ENCODE measurements at regions not wholly inside any gene's neighbourhood (a gene's known extent, or its start where the extent isn't known, plus 50 kb on each side); places are given as distances from the start of the nearest gene placed in this dataset.

- H3K9me3 Mint-ChIP-seq = peaks cover 5 to 7% (median 5%) of the 10 kb centered on the region in 3 donors
- no peak overlapping the region for H3K27ac Mint-ChIP-seq
- H3K4me3 Mint-ChIP-seq = no peak overlapping the region
- peaks cover 16% of the 10 kb centered on the region for H3K27me3 Mint-ChIP-seq
- H3K4me1 Mint-ChIP-seq = peaks cover 13 to 22% (median 14%) of the 10 kb centered on the region in 3 donors
- no peaks in the 10 kb centered on the region for H3K36me3 Mint-ChIP-seq
Measured at GRCh38 chr22:48103126-48103875, 1340.9 kb downstream of the TBC1D22A start.

GRCh38 chr22:48102581-48102980 lies 1340.1 kb downstream of the TBC1D22A start:
- H3K27ac Mint-ChIP-seq = no peak overlapping the region
- peaks cover 16% of the 10 kb centered on the region for H3K27me3 Mint-ChIP-seq
- H3K36me3 Mint-ChIP-seq = no peaks in the 10 kb centered on the region
- peaks cover 4 to 7% (median 4%) of the 10 kb centered on the region in 3 donors for H3K9me3 Mint-ChIP-seq
- peaks cover 20 to 29% (median 21%) of the 10 kb centered on the region in 3 donors for H3K4me1 Mint-ChIP-seq
- H3K4me3 Mint-ChIP-seq = no peak overlapping the region

- peak overlapping the region in 2 of 4 donors; percentile 7 to 16 for H3K4me3 Mint-ChIP-seq
- H3K36me3 Mint-ChIP-seq = no peaks in the 10 kb centered on the region
Measured at GRCh38 chr22:48101704-48102103, 1339.3 kb downstream of the TBC1D22A start.

GRCh38 chr22:48100685-48101417 lies 1338.4 kb downstream of the TBC1D22A start:
- Mint-ChIP-seq H3K36me3 (no peaks in the 10 kb centered on the region), H3K4me3 (peak overlapping the region in 2 of 4 donors; percentile 16 to 34), H3K9me3 (peaks cover 4 to 7% (median 4%) of the 10 kb centered on the region in 3 donors), H3K27me3 (peaks cover 11% of the 10 kb centered on the region), H3K27ac (peak overlapping the region in 2 of 3 donors; percentile 50 to 71), H3K4me1 (peaks cover 27 to 31% (median 28%) of the 10 kb centered on the region in 3 donors)

More at GRCh38 chr22:48101704-48102103, 1339.3 kb downstream of the TBC1D22A start:
- Mint-ChIP-seq H3K27me3 (peaks cover 16% of the 10 kb centered on the region), H3K27ac (peak overlapping the region in 1 of 3 donors; percentile 50), H3K4me1 (peaks cover 25 to 34% (median 28%) of the 10 kb centered on the region in 3 donors), H3K9me3 (peaks cover 4 to 7% (median 4%) of the 10 kb centered on the region in 3 donors)

GRCh38 chr22:48099671-48100070 lies 1337.2 kb downstream of the TBC1D22A start:
- H3K4me3 Mint-ChIP-seq = peak overlapping the region in 3 of 4 donors; percentile 21 to 72 (median 36)
- H3K27ac Mint-ChIP-seq = peak overlapping the region in 1 of 3 donors; percentile 46
- peaks cover 4 to 7% (median 4%) of the 10 kb centered on the region in 3 donors for H3K9me3 Mint-ChIP-seq
- H3K27me3 Mint-ChIP-seq = peaks cover 8% of the 10 kb centered on the region
- peaks cover 34 to 38% (median 35%) of the 10 kb centered on the region in 3 donors for H3K4me1 Mint-ChIP-seq
- no peaks in the 10 kb centered on the region for H3K36me3 Mint-ChIP-seq

- Mint-ChIP-seq H3K27me3 (peaks cover 4% of the 10 kb centered on the region), H3K36me3 (no peaks in the 10 kb centered on the region), H3K4me1 (peaks cover 34 to 36% (median 35%) of the 10 kb centered on the region in 3 donors)
Measured at GRCh38 chr22:48099251-48099650, 1336.8 kb downstream of the TBC1D22A start.

GRCh38 chr22:48098921-48099245 lies 1336.4 kb downstream of the TBC1D22A start:
- H3K9me3 Mint-ChIP-seq = peaks cover 4 to 7% (median 4%) of the 10 kb centered on the region in 3 donors
- no peaks in the 10 kb centered on the region for H3K36me3 Mint-ChIP-seq
- H3K27me3 Mint-ChIP-seq = peaks cover 4% of the 10 kb centered on the region
- peak overlapping the region; percentile 57 to 85 (median 78) for H3K4me3 Mint-ChIP-seq
- H3K4me1 Mint-ChIP-seq = peaks cover 35 to 36% (median 35%) of the 10 kb centered on the region in 3 donors
- peak overlapping the region; percentile 78 to 93 (median 91) for H3K27ac Mint-ChIP-seq

More at GRCh38 chr22:48099251-48099650, 1336.8 kb downstream of the TBC1D22A start:
- Mint-ChIP-seq H3K27ac (peak overlapping the region in 2 of 3 donors; percentile 46 to 91), H3K4me3 (peak overlapping the region; percentile 21 to 85 (median 68)), H3K9me3 (peaks cover 4 to 7% (median 4%) of the 10 kb centered on the region in 3 donors)

GRCh38 chr22:48098243-48098920 lies 1335.9 kb downstream of the TBC1D22A start:
- Mint-ChIP-seq H3K27ac (peak overlapping the region; percentile 78 to 93 (median 91)), H3K9me3 (peaks cover 4 to 7% (median 4%) of the 10 kb centered on the region in 3 donors), H3K27me3 (peaks cover 4% of the 10 kb centered on the region), H3K4me3 (peak overlapping the region; percentile 57 to 85 (median 78)), H3K4me1 (peaks cover 35 to 37% (median 36%) of the 10 kb centered on the region in 3 donors), H3K36me3 (no peaks in the 10 kb centered on the region)

- H3K9me3 Mint-ChIP-seq = peaks cover 4 to 5% (median 4%) of the 10 kb centered on the region in 3 donors
- peak overlapping the region; percentile 78 to 93 (median 91) for H3K27ac Mint-ChIP-seq
- H3K4me1 Mint-ChIP-seq = peaks cover 34 to 37% (median 35%) of the 10 kb centered on the region in 3 donors
- H3K27me3 Mint-ChIP-seq = peaks cover 4% of the 10 kb centered on the region
- H3K4me3 Mint-ChIP-seq = peak overlapping the region; percentile 57 to 85 (median 78)
- H3K36me3 Mint-ChIP-seq = no peaks in the 10 kb centered on the region
Measured at GRCh38 chr22:48097723-48098122, 1335.3 kb downstream of the TBC1D22A start.

- Mint-ChIP-seq H3K27me3 (peaks cover 4% of the 10 kb centered on the region), H3K4me1 (peaks cover 34 to 40% (median 35%) of the 10 kb centered on the region in 3 donors), H3K27ac (peak overlapping the region in 2 of 3 donors; percentile 91 to 93), H3K4me3 (peak overlapping the region in 2 of 4 donors; percentile 80 to 86), H3K9me3 (peaks cover 1 to 2% (median 1%) of the 10 kb centered on the region in 3 donors), H3K36me3 (no peaks in the 10 kb centered on the region)
Measured at GRCh38 chr22:48096851-48097665, 1334.6 kb downstream of the TBC1D22A start.

GRCh38 chr22:48096411-48096810 lies 1334.0 kb downstream of the TBC1D22A start:
- H3K36me3 Mint-ChIP-seq = no peaks in the 10 kb centered on the region
- no peaks in the 10 kb centered on the region for H3K9me3 Mint-ChIP-seq
- peaks cover 34 to 40% (median 40%) of the 10 kb centered on the region in 3 donors for H3K4me1 Mint-ChIP-seq
- H3K4me3 Mint-ChIP-seq = no peak overlapping the region
- H3K27me3 Mint-ChIP-seq = peaks cover 8% of the 10 kb centered on the region
- H3K27ac Mint-ChIP-seq = no peak overlapping the region

GRCh38 chr22:48093981-48094380 lies 1331.5 kb downstream of the TBC1D22A start:
- Mint-ChIP-seq H3K27ac (no peak overlapping the region), H3K36me3 (no peaks in the 10 kb centered on the region), H3K4me1 (peaks cover 42 to 45% (median 45%) of the 10 kb centered on the region in 3 donors), H3K9me3 (peaks cover 0 to 2% (median 0%) of the 10 kb centered on the region in 3 donors), H3K27me3 (peaks cover 9% of the 10 kb centered on the region), H3K4me3 (peak overlapping the region in 1 of 4 donors; percentile 21)

- H3K27me3 Mint-ChIP-seq = peaks cover 9% of the 10 kb centered on the region
Measured at GRCh38 chr22:48092866-48093265, 1330.4 kb downstream of the TBC1D22A start.

More at GRCh38 chr22:48092866-48093265, 1330.4 kb downstream of the TBC1D22A start:
- Mint-ChIP-seq H3K27ac (no peak overlapping the region), H3K9me3 (peaks cover 0 to 2% (median 0%) of the 10 kb centered on the region in 3 donors), H3K36me3 (no peaks in the 10 kb centered on the region), H3K4me3 (no peak overlapping the region), H3K4me1 (peaks cover 34% of the 10 kb centered on the region in 3 donors)
